NCI-H2029 treated with DMSO at 0.1 percent for 48 hours (cell line): ENCODE measurements at regions not wholly inside any gene's neighbourhood (a gene's known extent, or its start where the extent isn't known, plus 50 kb on each side); places are given as distances from the start of the nearest gene placed in this dataset.

ENCODE experiments used
- DNase-seq: peaks from one replicate; lab custom pipeline; 2025; lab: John Stamatoyannopoulos, UW

GRCh38 chr10:25661632-25662031 lies 272.4 kb upstream of the MYO3A start:
- no peak for DNase-seq

- no peak for DNase-seq
Measured at GRCh38 chr10:25666276-25666675, 267.8 kb upstream of the MYO3A start.

- no peak for DNase-seq
Measured at GRCh38 chr10:25675204-25675603, 258.8 kb upstream of the MYO3A start.

GRCh38 chr10:25675615-25676014 lies 258.4 kb upstream of the MYO3A start:
- no peak for DNase-seq

- no peak for DNase-seq
Measured at GRCh38 chr10:25678220-25678619, 255.8 kb upstream of the MYO3A start.

- DNase-seq: no peak
Measured at GRCh38 chr10:25678666-25679065, 255.4 kb upstream of the MYO3A start.

GRCh38 chr10:25682203-25682851 lies 251.7 kb upstream of the MYO3A start:
- DNase-seq: no peak

- no peak for DNase-seq
Measured at GRCh38 chr10:25683344-25683743, 250.7 kb upstream of the MYO3A start.

GRCh38 chr10:25687521-25687920 lies 246.5 kb upstream of the MYO3A start:
- DNase-seq: no peak

- no peak for DNase-seq
Measured at GRCh38 chr10:25689346-25690100, 244.5 kb upstream of the MYO3A start.

- no peak for DNase-seq
Measured at GRCh38 chr10:25692761-25693160, 241.3 kb upstream of the MYO3A start.

- DNase-seq: no peak
Measured at GRCh38 chr10:25694206-25694933, 239.7 kb upstream of the MYO3A start.

- no peak for DNase-seq
Measured at GRCh38 chr10:25694971-25695370, 239.1 kb upstream of the MYO3A start.

- DNase-seq: no peak
Measured at GRCh38 chr10:25695586-25695985, 238.4 kb upstream of the MYO3A start.

- DNase-seq: no peak
Measured at GRCh38 chr10:25696013-25696708, 237.9 kb upstream of the MYO3A start.

GRCh38 chr10:25697412-25697811 lies 236.6 kb upstream of the MYO3A start:
- DNase-seq: no peak

GRCh38 chr10:25698638-25699037 lies 235.4 kb upstream of the MYO3A start:
- DNase-seq: no peak

- DNase-seq: no peak
Measured at GRCh38 chr10:25699631-25700030, 234.4 kb upstream of the MYO3A start.

GRCh38 chr10:25701652-25702051 lies 232.4 kb upstream of the MYO3A start:
- no peak for DNase-seq

GRCh38 chr10:25704622-25705021 lies 229.4 kb upstream of the MYO3A start:
- DNase-seq: no peak

- DNase-seq: no peak
Measured at GRCh38 chr10:25707572-25707971, 226.5 kb upstream of the MYO3A start.

GRCh38 chr10:25707976-25708671 lies 225.9 kb upstream of the MYO3A start:
- DNase-seq: no peak
